Transverse colon (tissue), 4 donors: ENCODE measurements at regions not wholly inside any gene's neighbourhood (a gene's known extent, or its start where the extent isn't known, plus 50 kb on each side); places are given as distances from the start of the nearest gene placed in this dataset.

Source experiments
- DNase-seq: peaks from one replicate; pipeline ENCODE4 v3.0.0-alpha.2; 2019
- H3K27ac ChIP-seq, 4 donors: fragments of 200-600 bp; sonication (generic); 2 replicates each; pipeline ENCODE4 v1.5.1; 2016 to 2018; ENCODE audit warnings: inconsistent platforms in 4 of 4
- H3K27me3 ChIP-seq: fragments of 200-600 bp; sonication (generic); 2 replicates; pipeline ENCODE4 v1.5.1; 2017; ENCODE audit warnings: inconsistent platforms
- H3K36me3 ChIP-seq, 4 donors: fragments of 200-600 bp; sonication (generic); 2 replicates each; pipeline ENCODE4 v1.5.1; 2017 to 2019; ENCODE audit warnings: inconsistent platforms in 4 of 4
- H3K4me1 ChIP-seq, 4 donors: fragments of 200-600 bp; sonication (generic); 2 replicates each; pipeline ENCODE4 v1.5.1; 2017 to 2020; ENCODE audit warnings: inconsistent platforms in 4 of 4
- H3K4me3 ChIP-seq, 4 donors: fragments of 200-600 bp; sonication (generic); 1 replicate in 1 of 4; 2 replicates in 3 of 4; pipeline versions ENCODE4 v1.5.1 to v1.6.1; 2017 to 2019; ENCODE audit warnings: inconsistent platforms in 4 of 4
- H3K9me3 ChIP-seq, 2 donors: fragments of 200-600 bp; sonication (generic); 2 replicates each; pipeline ENCODE4 v1.5.1; 2017 to 2019; ENCODE audit warnings: inconsistent platforms in 2 of 2
- EP300 ChIP-seq: sonication (generic); formaldehyde crosslinking; IDR thresholded peaks from one replicate; pipeline ENCODE4 v1.6.1; 2017; ENCODE audit warnings: antibody characterized with exemption, low read depth
- POLR2A ChIP-seq: fragments of 450-650 bp; IDR thresholded peaks from one replicate; pipeline ENCODE4 v1.6.1; 2016; ENCODE audit warnings: antibody characterized with exemption, mild to moderate bottlenecking, moderate library complexity
- POLR2AphosphoS5 ChIP-seq, 3 donors: sonication (generic); formaldehyde crosslinking; IDR thresholded peaks; one replicate each; pipeline ENCODE4 v1.6.1; 2016; ENCODE audit warnings: antibody characterized with exemption in 3 of 3
- WGBS, 2 donors: methylation state at CpG; one replicate each; pipeline ENCODE4 v1.1.5; 2018; ENCODE audit warnings: low coverage in 1 of 2; 5-methylcytosine and 5-hydroxymethylcytosine counted together
- in situ Hi-C, 4 donors: fragments of 200-750 bp; cut with MboI; loops; one replicate each; pipeline versions ENCODE4 v1.15.0 to v1.15.1; 2017; ENCODE audit warnings: low sequenced_read_pairs in 3 of 4, low pct_ligation_motif_present in 1 of 4, low pct_unique_long_range_greater_than_20kb in 1 of 4
- intact Hi-C: fragments of 100-400 bp; cut with DNase I; formaldehyde crosslinking; loops from one replicate; pipeline ENCODE4 v1.15.1; 2023; ENCODE audit warnings: low total_unique reads
- TF ChIP-seq, protein P1 (sequence below), 5 experiments: fragments of 200-600 bp in 3 of 5; fragments of 450-650 bp in 2 of 5; sonication (generic) in 3 of 5; IDR thresholded peaks; 1 replicate in 2 of 5; 2 replicates in 3 of 5; pipeline ENCODE4 v1.5.1; 2016 to 2017; ENCODE audit warnings: antibody characterized with exemption in 5 of 5, inconsistent platforms in 3 of 5, mild to moderate bottlenecking in 2 of 5, moderate library complexity in 1 of 5

GRCh38 chr12:97899956-97900355 is 437.4 kb downstream of the RMST start:
- in situ Hi-C loops (no loop called here), intact Hi-C loops (no loop called here)
- WGBS, 2 donors = 25 to 45% methylated on average over 1 of the region's 1 CpG
- Histone ChIP-seq H3K9me3 (no peaks in the 10 kb centered on the region), H3K36me3 (no peaks in the 10 kb centered on the region), H3K27me3 (no peaks in the 10 kb centered on the region), H3K4me1 (no peaks in the 10 kb centered on the region), H3K27ac (no peak overlapping the region), H3K4me3 (no peak overlapping the region)
- no peak for DNase-seq
- no peak for TF ChIP-seq EP300
- TF ChIP-seq POLR2A = no peak
- TF ChIP-seq POLR2AphosphoS5 (IDR thresholded peaks at IDR 0.05) = no peak
- TF ChIP-seq, protein P1, sequence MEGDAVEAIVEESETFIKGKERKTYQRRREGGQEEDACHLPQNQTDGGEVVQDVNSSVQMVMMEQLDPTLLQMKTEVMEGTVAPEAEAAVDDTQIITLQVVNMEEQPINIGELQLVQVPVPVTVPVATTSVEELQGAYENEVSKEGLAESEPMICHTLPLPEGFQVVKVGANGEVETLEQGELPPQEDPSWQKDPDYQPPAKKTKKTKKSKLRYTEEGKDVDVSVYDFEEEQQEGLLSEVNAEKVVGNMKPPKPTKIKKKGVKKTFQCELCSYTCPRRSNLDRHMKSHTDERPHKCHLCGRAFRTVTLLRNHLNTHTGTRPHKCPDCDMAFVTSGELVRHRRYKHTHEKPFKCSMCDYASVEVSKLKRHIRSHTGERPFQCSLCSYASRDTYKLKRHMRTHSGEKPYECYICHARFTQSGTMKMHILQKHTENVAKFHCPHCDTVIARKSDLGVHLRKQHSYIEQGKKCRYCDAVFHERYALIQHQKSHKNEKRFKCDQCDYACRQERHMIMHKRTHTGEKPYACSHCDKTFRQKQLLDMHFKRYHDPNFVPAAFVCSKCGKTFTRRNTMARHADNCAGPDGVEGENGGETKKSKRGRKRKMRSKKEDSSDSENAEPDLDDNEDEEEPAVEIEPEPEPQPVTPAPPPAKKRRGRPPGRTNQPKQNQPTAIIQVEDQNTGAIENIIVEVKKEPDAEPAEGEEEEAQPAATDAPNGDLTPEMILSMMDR (IDR thresholded peaks at IDR 0.05) = no peak

DNA sequence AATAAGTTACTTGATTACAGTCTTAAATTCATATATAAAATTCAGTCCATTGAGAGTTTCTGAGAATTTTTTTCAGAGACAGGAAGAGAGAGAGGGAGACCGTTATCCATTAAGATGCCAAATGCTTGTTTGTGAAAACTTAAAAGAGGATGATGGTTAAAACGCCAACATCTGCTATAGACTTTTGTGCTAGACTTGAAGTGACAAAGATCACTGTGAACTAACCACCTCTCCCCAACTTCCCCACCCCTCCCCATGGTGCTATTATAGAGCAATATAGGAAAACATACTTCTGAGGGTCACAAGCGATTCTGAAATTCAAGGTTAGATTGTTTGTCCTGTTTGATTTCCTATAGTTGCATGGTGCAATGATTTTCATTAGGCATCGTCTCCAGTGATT is 440.8 kb downstream of the RMST start:
- H3K9me3 ChIP-seq = no peaks in the 10 kb centered on the region
- DNase-seq = no peak
- no peaks in the 10 kb centered on the region for H3K36me3 ChIP-seq
- H3K4me1 ChIP-seq = no peaks in the 10 kb centered on the region
- H3K27me3 ChIP-seq = no peaks in the 10 kb centered on the region
- intact Hi-C loops (no loop called here), in situ Hi-C loops (no loop called here)
- 71 to 86% methylated on average over 4 of the region's 4 CpGs for WGBS, 2 donors
- H3K4me3 ChIP-seq = no peak overlapping the region
- TF ChIP-seq EP300 (no peak), POLR2AphosphoS5 (IDR thresholded peaks at IDR 0.05) (no peak), POLR2A (no peak)
- TF ChIP-seq, protein P1 (IDR thresholded peaks at IDR 0.05) = no peak
- H3K27ac ChIP-seq = no peak overlapping the region

DNA sequence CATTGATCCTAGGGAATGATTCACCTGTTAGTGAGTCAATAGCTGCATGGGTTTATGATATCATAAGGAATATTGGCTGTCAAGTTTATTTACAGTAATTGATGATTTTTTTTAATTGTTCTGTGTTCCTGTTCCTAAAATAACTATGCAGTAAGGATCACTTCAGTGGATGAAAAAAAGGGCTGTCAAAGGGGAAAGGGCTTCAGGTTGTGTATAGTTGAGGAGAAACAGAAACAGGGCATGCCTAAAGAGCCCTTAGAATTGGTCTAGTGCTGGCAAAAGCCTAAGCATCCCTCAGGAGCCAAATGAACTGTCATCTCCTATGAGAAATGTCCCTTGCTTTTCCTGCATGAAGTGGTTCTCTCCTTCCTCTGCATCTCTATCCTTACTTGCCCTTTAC is 444.9 kb downstream of the RMST start:
- in situ Hi-C loops (no loop called here), intact Hi-C loops (no loop called here)
- TF ChIP-seq POLR2AphosphoS5 (IDR thresholded peaks at IDR 0.05) (no peak), EP300 (no peak), POLR2A (no peak)
- TF ChIP-seq, protein P1 (IDR thresholded peaks at IDR 0.05) = no peak
- H3K27ac ChIP-seq = no peak overlapping the region
- H3K36me3 ChIP-seq = no peaks in the 10 kb centered on the region
- no peaks in the 10 kb centered on the region for H3K4me1 ChIP-seq
- no peak overlapping the region for H3K4me3 ChIP-seq
- H3K27me3 ChIP-seq = no peaks in the 10 kb centered on the region
- no peaks in the 10 kb centered on the region for H3K9me3 ChIP-seq
- DNase-seq = no peak

DNA sequence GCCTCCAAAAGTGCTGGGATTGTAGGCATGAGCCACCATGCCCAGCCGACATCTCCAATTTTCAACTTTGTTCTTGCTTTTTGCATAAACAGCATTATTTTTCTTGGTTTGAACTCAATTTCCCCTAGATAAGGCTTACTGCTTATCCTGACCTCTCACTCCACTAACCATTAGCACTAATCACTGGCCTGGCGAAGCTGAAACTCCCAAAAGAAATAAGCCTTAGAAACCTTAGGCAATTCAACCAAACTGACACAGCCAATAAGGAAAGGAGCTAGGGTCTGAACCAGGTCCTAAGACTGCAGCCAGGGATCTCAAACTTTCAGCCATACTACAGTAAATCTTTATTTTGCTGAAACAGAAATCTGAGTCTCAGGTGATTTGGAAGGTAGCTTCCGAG is 448.0 kb downstream of the RMST start:
- Histone ChIP-seq H3K36me3 (no peaks in the 10 kb centered on the region), H3K27ac (no peak overlapping the region), H3K4me1 (no peaks in the 10 kb centered on the region), H3K4me3 (no peak overlapping the region), H3K27me3 (no peaks in the 10 kb centered on the region), H3K9me3 (no peaks in the 10 kb centered on the region)
- in situ Hi-C loops = no loop called here
- WGBS, 2 donors = 84 to 100% methylated on average over 1 to 3 of the region's 3 CpGs
- intact Hi-C loops = loop anchor here (5.0 kb wide), 1 partner anchor 1293 kb away; no protein-coding TSS in a partner anchor
- no peak for TF ChIP-seq POLR2A
- no peak for TF ChIP-seq POLR2AphosphoS5 (IDR thresholded peaks at IDR 0.05)
- TF ChIP-seq, protein P1 (IDR thresholded peaks at IDR 0.05) = no peak
- TF ChIP-seq EP300 = no peak
- DNase-seq = no peak
